ENCODE measurements at regions not wholly inside any gene's neighbourhood (a gene's known extent, or its start where the extent isn't known, plus 50 kb on each side); places are given as distances from the start of the nearest gene placed in this dataset.
"Not testable (repeated sequence)": the region's sequence is repeated elsewhere in the genome, so short reads cannot be mapped to it uniquely, and the experiment has no call there.

- TF ChIP-seq ESRRA (IDR thresholded peaks at IDR 0.05; ENCODE audit: borderline replicate concordance, low read length) (no peak), RARB (CRISPR knock-in tag; IDR thresholded peaks at IDR 0.05) (no peak)
Measured at GRCh38 chr7:17580141-17580540, 281.7 kb downstream of the AHR start (continued).

GRCh38 chr7:17580856-17581255 is 282.4 kb downstream of the AHR start:
- 53% methylated on average over 1 of the region's 1 CpG for WGBS (ENCODE audit: missing lambda C conversion rate)
- ChIA-PET POLR2A (no interaction called here), CTCF (interaction anchor here (0.9 kb wide), 1 partner anchor 771 kb away, joined by 3 read pairs; no protein-coding TSS in a partner anchor)

GRCh38 chr7:17581301-17581700 is 282.8 kb downstream of the AHR start:
- ChIA-PET POLR2A (no interaction called here), CTCF (interaction anchor here (0.9 kb wide), 1 partner anchor 771 kb away, joined by 3 read pairs; no protein-coding TSS in a partner anchor)
- Histone ChIP-seq H3K9me3 (peaks cover 22% of the 10 kb centered on the region; the same call in 2 of the 3 replicates), H3K4me2 (no peak overlapping the region), H3K4me1 (no peaks in the 10 kb centered on the region), H3K4me3 (no peak overlapping the region), H3K27ac (no peak overlapping the region)
- ATAC-seq = no peak
- FAIRE-seq = no peak
- no peak for DNase-seq (ENCODE audit: low read depth in 1 of 2, low spot score in 1 of 2)
- no peak for TF ChIP-seq ATOH8 (CRISPR knock-in tag; IDR thresholded peaks at IDR 0.05; ENCODE audit: low read depth)
- TF ChIP-seq HOXA7 (CRISPR knock-in tag; IDR thresholded peaks at IDR 0.05) = no peak
- TF ChIP-seq NR3C1 (IDR thresholded peaks at IDR 0.05) = no peak
- no peak for TF ChIP-seq HOXB5 (CRISPR knock-in tag; IDR thresholded peaks at IDR 0.05)
- TF ChIP-seq FOSL2 (IDR thresholded peaks at IDR 0.05) = no peak
- no peak for TF ChIP-seq FOSL2 (CRISPR knock-in tag; IDR thresholded peaks at IDR 0.05)
- no peak for TF ChIP-seq CHD2 (IDR thresholded peaks at IDR 0.05; ENCODE audit: low read length, partially characterized antibody)
- no peak for TF ChIP-seq ZFP36 (IDR thresholded peaks at IDR 0.05; ENCODE audit: borderline replicate concordance, partially characterized antibody)
- no peak for TF ChIP-seq FOSB (CRISPR knock-in tag; IDR thresholded peaks at IDR 0.05)
- 85% methylated on average over 1 of the region's 1 CpG for WGBS (ENCODE audit: missing lambda C conversion rate)

More at GRCh38 chr7:17580856-17581255, 282.4 kb downstream of the AHR start:
- TF ChIP-seq MAFK (IDR thresholded peaks at IDR 0.05; ENCODE audit: partially characterized antibody) (no peak), HDAC2 (IDR thresholded peaks at IDR 0.05) (no peak), CBX8 (IDR thresholded peaks at IDR 0.05) (no peak), REST (IDR thresholded peaks at IDR 0.05) (no peak), RAD21 (conservative IDR thresholded peaks at IDR 0.05 in 1 of 2, IDR thresholded peaks at IDR 0.05 in 1 of 2) (no peak), MYC (IDR thresholded peaks at IDR 0.05; ENCODE audit: borderline replicate concordance, low read length) (no peak)
- no peak for DNase-seq (ENCODE audit: low read depth in 1 of 2, low spot score in 1 of 2)
- H3K27ac ChIP-seq = no peak overlapping the region
- H3K4me2 ChIP-seq = no peak overlapping the region
- H3K4me1 ChIP-seq = no peaks in the 10 kb centered on the region
- no peak for FAIRE-seq
- no peak overlapping the region for H3K4me3 ChIP-seq
- H3K9me3 ChIP-seq = peaks cover 23% of the 10 kb centered on the region; the same call in 2 of the 3 replicates
- no peak for ATAC-seq

- H3K4me1 ChIP-seq; H3K4me3 ChIP-seq; DNase-seq (ENCODE audit: low read depth in 1 of 2, low spot score in 1 of 2); CTCF ChIA-PET; H3K4me2 ChIP-seq; H3K27ac ChIP-seq; POLR2A ChIA-PET; FAIRE-seq; ATAC-seq: not testable (repeated sequence)
- 91% methylated on average over 2 of the region's 2 CpGs for WGBS (ENCODE audit: missing lambda C conversion rate)
- H3K9me3 ChIP-seq = peaks cover 12% of the 10 kb centered on the region; the same call in 1 of the 3 replicates
Measured at GRCh38 chr7:17582696-17583095, 284.2 kb downstream of the AHR start.
